Endodermal cell (in vitro differentiated cells): ENCODE measurements at regions not wholly inside any gene's neighbourhood (a gene's known extent, or its start where the extent isn't known, plus 50 kb on each side); places are given as distances from the start of the nearest gene placed in this dataset.

Experiments
- DNase-seq: peaks from one replicate; pipeline ENCODE4 v3.0.0-alpha.2; 2017
- H3K27ac ChIP-seq: 2 replicates; pipeline ENCODE4 v1.5.1; 2013; ENCODE audit warnings: mild to moderate bottlenecking, low read depth, low read length, moderate library complexity
- H3K27me3 ChIP-seq: 2 replicates; pipeline ENCODE4 v1.6.1; 2013; ENCODE audit warnings: mild to moderate bottlenecking, low read length, moderate library complexity; ENCODE audit not compliant: insufficient read depth, control insufficient read depth, poor library complexity, severe bottlenecking
- H3K36me3 ChIP-seq: 2 replicates; pipeline ENCODE4 v1.7.0; 2013; ENCODE audit warnings: mild to moderate bottlenecking, low read length, moderate library complexity; ENCODE audit not compliant: control insufficient read depth, insufficient read depth
- H3K4me1 ChIP-seq: one replicate; pipeline ENCODE4 v1.7.0; 2013; ENCODE audit warnings: low read length; ENCODE audit not compliant: control insufficient read depth, insufficient read depth
- H3K4me3 ChIP-seq: 2 replicates; pipeline ENCODE4 v1.5.1; 2013; ENCODE audit warnings: mild to moderate bottlenecking, low read length, moderate library complexity
- H3K9ac ChIP-seq: 2 replicates; pipeline ENCODE4 v1.6.1; 2013; ENCODE audit warnings: mild to moderate bottlenecking, low read length, moderate library complexity; ENCODE audit not compliant: poor library complexity, severe bottlenecking; ENCODE audit errors: extremely low read depth
- H3K9me3 ChIP-seq: 2 replicates; pipeline ENCODE4 v1.6.1; 2013; ENCODE audit warnings: mild to moderate bottlenecking, low read length, moderate library complexity; ENCODE audit not compliant: control insufficient read depth
- H3K27ac Mint-ChIP-seq: 2 replicates; pipeline ENCODE4 v1.8.0; 2020; ENCODE audit warnings: mixed read lengths
- H3K27me3 Mint-ChIP-seq: 2 replicates; pipeline ENCODE4 v1.8.0; 2021; ENCODE audit warnings: mild to moderate bottlenecking, mixed read lengths; ENCODE audit not compliant: insufficient read depth
- H3K36me3 Mint-ChIP-seq: 2 replicates; pipeline ENCODE4 v1.8.0; 2020; ENCODE audit warnings: low read depth, mixed read lengths
- H3K4me1 Mint-ChIP-seq: 2 replicates; pipeline ENCODE4 v1.8.0; 2020; ENCODE audit warnings: mixed read lengths
- H3K4me3 Mint-ChIP-seq: 2 replicates; pipeline ENCODE4 v1.8.0; 2020; ENCODE audit warnings: mild to moderate bottlenecking, moderate library complexity, mixed read lengths
- H3K9me3 Mint-ChIP-seq: 2 replicates; pipeline ENCODE4 v1.8.0; 2020; ENCODE audit warnings: mild to moderate bottlenecking, mixed read lengths
- CTCF ChIP-seq: fragments of 200-600 bp; sonication (generic); conservative IDR thresholded peaks from 2 replicates; pipeline ENCODE4 v1.5.0; 2021; ENCODE audit warnings: antibody characterized with exemption, mild to moderate bottlenecking
- WGBS, 2 experiments: methylation state at CpG; one replicate each; pipeline versions ENCODE4 v1.1.5 to v1.1.7; 2013; ENCODE audit warnings: missing lambda C conversion rate in 2 of 2, mixed read lengths in 1 of 2; ENCODE audit not compliant: insufficient coverage in 1 of 2, insufficient read length in 1 of 2; 5-methylcytosine and 5-hydroxymethylcytosine counted together

- no peaks in the 10 kb centered on the region for H3K36me3 Mint-ChIP-seq
- H3K9ac ChIP-seq, result no peak overlapping the region
Observed at GRCh38 chr18:27838225-27838624, 338.7 kb downstream of the CDH2 start.

GRCh38 chr18:27826101-27826500, 350.8 kb downstream of the CDH2 start:
- TF ChIP-seq CTCF, result no peak
- Histone ChIP-seq H3K9ac (no peak overlapping the region), H3K4me1 (peaks cover 9% of the 10 kb centered on the region), H3K27ac (peak overlapping the region; percentile 78), H3K27me3 (no peaks in the 10 kb centered on the region), H3K36me3 (no peaks in the 10 kb centered on the region), H3K9me3 (peaks cover 11% of the 10 kb centered on the region), H3K4me3 (no peak overlapping the region)
- H3K9me3 Mint-ChIP-seq, result peaks cover 10% of the 10 kb centered on the region
- 82 to 93% methylated on average over 1 to 2 of the region's 2 CpGs for WGBS, 2 experiments
- no peak overlapping the region for H3K27ac Mint-ChIP-seq
- peaks cover 18% of the 10 kb centered on the region for H3K4me1 Mint-ChIP-seq
- H3K36me3 Mint-ChIP-seq, result no peaks in the 10 kb centered on the region
- DNase-seq, result no peak
- H3K27me3 Mint-ChIP-seq, result no peaks in the 10 kb centered on the region
- H3K4me3 Mint-ChIP-seq, result no peak overlapping the region

More at GRCh38 chr18:27838225-27838624, 338.7 kb downstream of the CDH2 start:
- Histone ChIP-seq H3K27ac (no peak overlapping the region), H3K4me1 (peaks cover 3% of the 10 kb centered on the region), H3K36me3 (no peaks in the 10 kb centered on the region), H3K27me3 (no peaks in the 10 kb centered on the region), H3K4me3 (peak overlapping the region; percentile 17), H3K9me3 (no peaks in the 10 kb centered on the region)
- no peak overlapping the region for H3K27ac Mint-ChIP-seq
- H3K27me3 Mint-ChIP-seq, result no peaks in the 10 kb centered on the region
- DNase-seq, result no peak
- H3K9me3 Mint-ChIP-seq, result no peaks in the 10 kb centered on the region
- TF ChIP-seq CTCF, result no peak
- peaks cover 26% of the 10 kb centered on the region for H3K4me1 Mint-ChIP-seq
- no peak overlapping the region for H3K4me3 Mint-ChIP-seq

GRCh38 chr18:27825689-27826088, 351.2 kb downstream of the CDH2 start:
- no peak for DNase-seq
- Mint-ChIP-seq H3K36me3 (no peaks in the 10 kb centered on the region), H3K4me1 (peaks cover 18% of the 10 kb centered on the region), H3K27me3 (no peaks in the 10 kb centered on the region), H3K27ac (no peak overlapping the region), H3K4me3 (no peak overlapping the region), H3K9me3 (peaks cover 12% of the 10 kb centered on the region)
- H3K9ac ChIP-seq, result no peak overlapping the region
- no peaks in the 10 kb centered on the region for H3K27me3 ChIP-seq
- H3K36me3 ChIP-seq, result no peaks in the 10 kb centered on the region
- H3K4me1 ChIP-seq, result peaks cover 9% of the 10 kb centered on the region
- H3K9me3 ChIP-seq, result peaks cover 11% of the 10 kb centered on the region
- H3K4me3 ChIP-seq, result no peak overlapping the region
- 87% methylated on average over 2 of the region's 2 CpGs; no CpG with 5 or more reads in 1 of the 2 experiments for WGBS, 2 experiments
- no peak for TF ChIP-seq CTCF
- peak overlapping the region; percentile 78 for H3K27ac ChIP-seq
